Mammary epithelial cell (primary cell): ENCODE measurements at regions not wholly inside any gene's neighbourhood (a gene's known extent, or its start where the extent isn't known, plus 50 kb on each side); places are given as distances from the start of the nearest gene placed in this dataset.

Source experiments
- CTCF ChIP-seq, 2 donors: IDR thresholded peaks in 1 of 2; conservative IDR thresholded peaks in 1 of 2; 2 replicates each; pipeline ENCODE4 v1.5.1; 2011 to 2012; ENCODE audit warnings: inconsistent platforms in 2 of 2, low read length in 2 of 2, mild to moderate bottlenecking in 2 of 2, control low read depth in 1 of 2, low read depth in 1 of 2; ENCODE audit not compliant: insufficient read depth in 1 of 2; ENCODE audit errors: extremely low read depth in 1 of 2
- EZH2 ChIP-seq: IDR thresholded peaks from 2 replicates; pipeline ENCODE4 v1.6.1; 2012; ENCODE audit warnings: low read length, inconsistent platforms, borderline replicate concordance

GRCh38 chr6:22062807-22063408, 233.9 kb downstream of the PRL start:
- TF ChIP-seq CTCF (conservative IDR thresholded peaks at IDR 0.05 in 1 of 2, IDR thresholded peaks at IDR 0.05 in 1 of 2; ENCODE audit: extremely low read depth in 1 of 2, insufficient read depth in 1 of 2, low read depth in 1 of 2, low read length in 2 of 2) (no peak), EZH2 (no peak)
